ENCODE measurements at regions not wholly inside any gene's neighbourhood (a gene's known extent, or its start where the extent isn't known, plus 50 kb on each side); places are given as distances from the start of the nearest gene placed in this dataset.
"Not testable (repeated sequence)": the region's sequence is repeated elsewhere in the genome, so short reads cannot be mapped to it uniquely, and the experiment has no call there.

DNA sequence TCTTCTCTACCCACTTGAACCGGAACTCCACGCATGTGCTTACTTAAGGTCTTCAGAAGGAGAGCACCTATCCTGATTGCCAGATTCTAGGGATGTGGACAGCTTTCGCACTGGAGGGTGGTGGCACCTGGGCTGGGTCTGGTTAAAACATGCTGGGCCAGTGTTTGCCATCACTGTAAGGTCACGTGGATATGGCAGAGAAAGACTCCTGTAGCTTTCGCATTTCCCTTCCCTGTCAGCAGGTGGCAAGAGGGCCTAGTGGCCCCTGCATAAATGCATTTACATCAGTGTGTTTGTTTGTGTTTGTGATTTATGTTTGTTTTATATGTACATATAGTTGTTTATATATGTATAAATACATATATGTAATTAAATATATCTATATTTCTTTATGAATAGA is 192.5 kb downstream of the ANKRD36 start:
- TF ChIP-seq, protein P1, sequence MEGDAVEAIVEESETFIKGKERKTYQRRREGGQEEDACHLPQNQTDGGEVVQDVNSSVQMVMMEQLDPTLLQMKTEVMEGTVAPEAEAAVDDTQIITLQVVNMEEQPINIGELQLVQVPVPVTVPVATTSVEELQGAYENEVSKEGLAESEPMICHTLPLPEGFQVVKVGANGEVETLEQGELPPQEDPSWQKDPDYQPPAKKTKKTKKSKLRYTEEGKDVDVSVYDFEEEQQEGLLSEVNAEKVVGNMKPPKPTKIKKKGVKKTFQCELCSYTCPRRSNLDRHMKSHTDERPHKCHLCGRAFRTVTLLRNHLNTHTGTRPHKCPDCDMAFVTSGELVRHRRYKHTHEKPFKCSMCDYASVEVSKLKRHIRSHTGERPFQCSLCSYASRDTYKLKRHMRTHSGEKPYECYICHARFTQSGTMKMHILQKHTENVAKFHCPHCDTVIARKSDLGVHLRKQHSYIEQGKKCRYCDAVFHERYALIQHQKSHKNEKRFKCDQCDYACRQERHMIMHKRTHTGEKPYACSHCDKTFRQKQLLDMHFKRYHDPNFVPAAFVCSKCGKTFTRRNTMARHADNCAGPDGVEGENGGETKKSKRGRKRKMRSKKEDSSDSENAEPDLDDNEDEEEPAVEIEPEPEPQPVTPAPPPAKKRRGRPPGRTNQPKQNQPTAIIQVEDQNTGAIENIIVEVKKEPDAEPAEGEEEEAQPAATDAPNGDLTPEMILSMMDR (IDR thresholded peaks at IDR 0.05), result not testable (repeated sequence)
- TF ChIP-seq POLR2AphosphoS5 (IDR thresholded peaks at IDR 0.05), result not testable (repeated sequence)

Measured in suprapubic skin (tissue), 3 donors.